ENCODE measurements at regions not wholly inside any gene's neighbourhood (a gene's known extent, or its start where the extent isn't known, plus 50 kb on each side); places are given as distances from the start of the nearest gene placed in this dataset.

- Mint-ChIP-seq H3K27ac (peak overlapping the region; percentile 2), H3K4me3 (no peak overlapping the region), H3K9me3 (no peaks in the 10 kb centered on the region), H3K36me3 (no peaks in the 10 kb centered on the region), H3K4me1 (ENCODE audit: unreplicated experiment) (no peaks in the 10 kb centered on the region), H3K27me3 (peaks cover 22% of the 10 kb centered on the region)
- no peak for TF ChIP-seq CTCF (conservative IDR thresholded peaks at IDR 0.05)
- DNase-seq (ENCODE audit: extremely low spot score, unreplicated experiment) = no peak
Observed at GRCh38 chr16:8519179-8519578, 71.1 kb downstream of the TMEM114 start.

- H3K36me3 Mint-ChIP-seq = no peaks in the 10 kb centered on the region
- TF ChIP-seq CTCF (conservative IDR thresholded peaks at IDR 0.05) = no peak
- DNase-seq (ENCODE audit: extremely low spot score, unreplicated experiment) = no peak
- H3K4me3 Mint-ChIP-seq = no peak overlapping the region
- no peak overlapping the region for H3K27ac Mint-ChIP-seq
- peaks cover 28% of the 10 kb centered on the region for H3K27me3 Mint-ChIP-seq
- no peaks in the 10 kb centered on the region for H3K9me3 Mint-ChIP-seq
- no peaks in the 10 kb centered on the region for H3K4me1 Mint-ChIP-seq (ENCODE audit: unreplicated experiment)
Observed at GRCh38 chr16:8517280-8517679, 73.0 kb downstream of the TMEM114 start.

- TF ChIP-seq CTCF (conservative IDR thresholded peaks at IDR 0.05) = no peak
- H3K27me3 Mint-ChIP-seq = peaks cover 27% of the 10 kb centered on the region
- no peak for DNase-seq (ENCODE audit: extremely low spot score, unreplicated experiment)
- no peaks in the 10 kb centered on the region for H3K9me3 Mint-ChIP-seq
- H3K4me1 Mint-ChIP-seq (ENCODE audit: unreplicated experiment) = no peaks in the 10 kb centered on the region
- H3K36me3 Mint-ChIP-seq = no peaks in the 10 kb centered on the region
- H3K27ac Mint-ChIP-seq = no peak overlapping the region
- H3K4me3 Mint-ChIP-seq = no peak overlapping the region
Observed at GRCh38 chr16:8516471-8516870, 73.8 kb downstream of the TMEM114 start.

GRCh38 chr16:8512941-8513624 is 77.2 kb downstream of the TMEM114 start:
- H3K4me3 Mint-ChIP-seq = no peak overlapping the region
- TF ChIP-seq CTCF (conservative IDR thresholded peaks at IDR 0.05) = no peak
- H3K27me3 Mint-ChIP-seq = peaks cover 32% of the 10 kb centered on the region
- no peak overlapping the region for H3K27ac Mint-ChIP-seq
- no peaks in the 10 kb centered on the region for H3K9me3 Mint-ChIP-seq
- H3K36me3 Mint-ChIP-seq = no peaks in the 10 kb centered on the region
- no peak for DNase-seq (ENCODE audit: extremely low spot score, unreplicated experiment)
- no peaks in the 10 kb centered on the region for H3K4me1 Mint-ChIP-seq (ENCODE audit: unreplicated experiment)

GRCh38 chr16:8511464-8511863 is 78.8 kb downstream of the TMEM114 start:
- Mint-ChIP-seq H3K4me3 (no peak overlapping the region), H3K27me3 (peaks cover 40% of the 10 kb centered on the region), H3K4me1 (ENCODE audit: unreplicated experiment) (no peaks in the 10 kb centered on the region), H3K27ac (no peak overlapping the region), H3K36me3 (no peaks in the 10 kb centered on the region), H3K9me3 (no peaks in the 10 kb centered on the region)
- no peak for DNase-seq (ENCODE audit: extremely low spot score, unreplicated experiment)
- TF ChIP-seq CTCF (conservative IDR thresholded peaks at IDR 0.05) = no peak

- H3K27me3 Mint-ChIP-seq = peaks cover 50% of the 10 kb centered on the region
- no peak overlapping the region for H3K27ac Mint-ChIP-seq
- H3K9me3 Mint-ChIP-seq = no peaks in the 10 kb centered on the region
- TF ChIP-seq CTCF (conservative IDR thresholded peaks at IDR 0.05) = no peak
- H3K4me1 Mint-ChIP-seq (ENCODE audit: unreplicated experiment) = no peaks in the 10 kb centered on the region
- DNase-seq (ENCODE audit: extremely low spot score, unreplicated experiment) = no peak
- no peak overlapping the region for H3K4me3 Mint-ChIP-seq
- H3K36me3 Mint-ChIP-seq = no peaks in the 10 kb centered on the region
Observed at GRCh38 chr16:8510160-8510559, 80.2 kb downstream of the TMEM114 start.
